HUES64 (cell line): ENCODE measurements at regions not wholly inside any gene's neighbourhood (a gene's known extent, or its start where the extent isn't known, plus 50 kb on each side); places are given as distances from the start of the nearest gene placed in this dataset.

ENCODE experiments used
- H3K27ac ChIP-seq: 2 replicates; pipeline ENCODE4 v1.7.0; 2013; ENCODE audit warnings: low read depth, low read length, inconsistent platforms
- H3K27me3 ChIP-seq: 2 replicates; pipeline ENCODE4 v1.6.1; 2013; ENCODE audit warnings: mild to moderate bottlenecking, low read length; ENCODE audit not compliant: insufficient read depth
- H3K36me3 ChIP-seq: 2 replicates; pipeline ENCODE4 v1.6.1; 2013; ENCODE audit warnings: mild to moderate bottlenecking, low read length; ENCODE audit not compliant: insufficient read depth
- H3K4me1 ChIP-seq: 2 replicates; pipeline ENCODE4 v1.6.1; 2013; ENCODE audit warnings: mild to moderate bottlenecking, low read length, moderate library complexity; ENCODE audit not compliant: insufficient read depth
- H3K4me3 ChIP-seq: 2 replicates; pipeline ENCODE4 v1.5.1; 2013; ENCODE audit warnings: mild to moderate bottlenecking, low read length, moderate library complexity
- H3K9ac ChIP-seq: 2 replicates; pipeline ENCODE4 v1.6.1; 2013; ENCODE audit warnings: mild to moderate bottlenecking, low read depth, low read length
- H3K9me3 ChIP-seq: 2 replicates; pipeline ENCODE4 v1.6.1; 2013; ENCODE audit warnings: low read depth, low read length; ENCODE audit not compliant: insufficient read depth
- whole genome bisulfite sequencing: fragments of 150-250, 120-280 bp; methylation state at CpG from one replicate; pipeline ENCODE4 v1.1.7; 2013; ENCODE audit warnings: missing lambda C conversion rate; 5-methylcytosine and 5-hydroxymethylcytosine counted together

DNA sequence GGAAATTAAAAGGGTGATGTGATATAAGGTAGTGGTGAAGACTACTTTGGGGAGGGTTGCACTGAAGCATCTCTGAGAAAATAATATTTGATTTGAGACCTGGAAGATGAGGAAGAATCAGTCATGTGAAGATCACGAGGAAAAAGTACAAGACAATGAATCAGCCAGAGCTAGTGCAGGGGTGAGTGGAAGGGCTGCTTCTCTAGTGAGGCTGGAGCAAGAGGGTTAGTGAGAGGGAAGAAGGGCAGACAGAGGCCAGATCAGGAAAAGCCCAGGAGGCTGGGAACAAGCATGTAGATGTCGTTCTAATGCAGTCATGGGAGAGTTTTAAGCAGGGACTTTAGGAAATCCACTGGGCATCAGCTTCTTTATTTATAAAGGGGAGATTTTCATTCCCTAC, 504.2 kb upstream of the SALL1 start:
- 90% methylated on average over 2 of the region's 2 CpGs for WGBS
- Histone ChIP-seq H3K9me3 (no peaks in the 10 kb centered on the region; the same call in 1 of the 2 replicates), H3K36me3 (no peaks in the 10 kb centered on the region), H3K27me3 (no peaks in the 10 kb centered on the region), H3K27ac (no peak overlapping the region), H3K4me3 (no peak overlapping the region), H3K9ac (no peak overlapping the region), H3K4me1 (peaks cover 10% of the 10 kb centered on the region)

DNA sequence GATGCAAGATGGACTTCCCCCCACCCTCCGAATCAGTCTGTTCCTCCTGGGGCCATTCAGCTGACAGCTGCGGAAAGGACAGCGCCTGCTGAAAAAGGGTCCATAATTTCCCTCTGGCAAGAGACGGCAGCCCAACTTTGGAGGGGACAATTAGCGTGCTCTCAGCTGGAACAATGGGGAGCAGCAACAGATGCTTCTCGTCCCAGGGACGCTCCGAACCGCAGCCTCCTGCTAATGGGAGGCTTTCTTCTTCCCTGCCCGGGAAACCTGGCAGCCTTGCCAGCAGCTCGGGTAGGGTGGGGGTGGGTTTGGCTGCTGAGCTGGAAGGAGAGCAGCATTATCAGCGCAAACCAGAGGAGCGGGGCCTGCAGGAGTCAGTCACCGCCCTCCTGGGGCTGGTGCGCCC, 500.0 kb upstream of the SALL1 start:
- Histone ChIP-seq H3K36me3 (no peaks in the 10 kb centered on the region), H3K4me3 (no peak overlapping the region)
- WGBS = 74% methylated on average over 15 of the region's 15 CpGs

DNA sequence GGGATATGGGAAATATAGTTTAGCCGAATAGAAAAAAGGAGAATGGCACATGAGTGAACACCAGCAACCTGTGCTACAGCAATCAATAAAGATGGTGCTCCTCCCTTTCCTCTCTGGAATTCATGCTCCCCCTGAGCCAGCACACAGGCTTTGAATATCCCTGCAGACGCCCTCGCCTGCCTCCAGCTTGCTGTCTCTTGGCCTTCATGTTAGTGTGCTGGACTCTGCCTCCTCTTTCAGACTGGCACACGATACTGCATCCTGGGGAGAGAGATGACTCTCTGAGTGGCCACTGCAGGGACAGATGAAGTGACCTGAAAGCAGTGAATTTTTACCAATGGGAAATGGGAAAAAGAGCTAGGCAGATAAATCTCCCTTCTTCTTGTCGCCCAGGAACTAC, 498.6 kb upstream of the SALL1 start:
- Histone ChIP-seq H3K27me3 (no peaks in the 10 kb centered on the region), H3K9me3 (no peaks in the 10 kb centered on the region), H3K9ac (no peak overlapping the region), H3K4me3 (no peak overlapping the region), H3K4me1 (peaks cover 10% of the 10 kb centered on the region), H3K36me3 (no peaks in the 10 kb centered on the region), H3K27ac (no peak overlapping the region)
- 88% methylated on average over 5 of the region's 5 CpGs for WGBS

More for the DNA sequence above, 500.0 kb upstream of the SALL1 start:
- H3K4me1 ChIP-seq = peaks cover 10% of the 10 kb centered on the region
- H3K9ac ChIP-seq = no peak overlapping the region
- no peaks in the 10 kb centered on the region for H3K27me3 ChIP-seq
- H3K9me3 ChIP-seq = no peaks in the 10 kb centered on the region
- H3K27ac ChIP-seq = no peak overlapping the region

DNA sequence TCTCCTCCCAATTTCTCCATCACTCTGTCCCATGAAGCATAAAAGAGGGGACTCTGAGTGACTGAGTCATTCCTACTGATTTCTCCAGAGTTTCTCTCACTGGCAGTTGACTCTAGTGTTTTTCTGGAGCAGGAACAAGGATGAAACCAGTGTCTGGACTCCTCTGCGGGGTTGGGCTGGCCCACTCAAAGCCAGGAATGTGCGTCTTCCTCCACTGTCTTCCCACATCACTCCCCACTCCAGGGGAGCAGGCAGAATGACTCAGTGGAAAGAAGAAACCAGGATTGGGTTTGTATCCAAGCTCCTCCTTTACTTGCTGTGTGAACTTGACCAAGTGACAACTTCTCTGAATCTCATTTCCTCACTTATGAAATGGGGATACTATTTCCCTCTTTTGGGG, 497.5 kb upstream of the SALL1 start:
- Histone ChIP-seq H3K36me3 (no peaks in the 10 kb centered on the region), H3K4me1 (peaks cover 10% of the 10 kb centered on the region), H3K27ac (no peak overlapping the region), H3K27me3 (no peaks in the 10 kb centered on the region), H3K4me3 (no peak overlapping the region), H3K9ac (no peak overlapping the region), H3K9me3 (no peaks in the 10 kb centered on the region)
- WGBS = 95% methylated on average over 2 of the region's 2 CpGs

DNA sequence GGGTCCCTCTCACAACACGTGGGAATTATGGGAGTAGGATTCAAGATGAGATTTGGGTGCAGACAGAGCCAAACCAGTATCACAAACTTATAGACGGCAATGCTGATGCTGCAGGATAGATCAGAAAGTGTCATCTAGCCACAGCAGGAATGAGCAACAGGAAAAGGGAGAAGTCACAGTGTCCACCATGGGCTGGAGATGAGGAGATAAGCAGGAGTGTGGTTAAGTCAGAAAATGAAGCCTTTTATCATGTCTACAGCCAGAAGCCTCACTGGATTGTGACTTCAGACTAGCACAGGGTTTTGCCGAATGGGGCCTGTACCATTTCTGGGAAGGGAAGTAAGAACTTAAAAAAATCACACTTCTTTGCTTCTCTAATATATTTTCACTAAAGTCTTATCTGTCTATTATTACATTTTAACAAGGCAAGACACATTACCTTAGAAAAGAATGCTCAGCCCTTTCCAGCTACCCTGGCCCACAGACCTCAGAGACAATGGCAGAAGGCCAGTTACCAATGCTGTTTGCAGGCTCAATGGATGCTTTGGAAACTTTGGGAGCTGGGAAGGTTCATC, 490.2 kb upstream of the SALL1 start:
- H3K9me3 ChIP-seq = no peaks in the 10 kb centered on the region
- H3K9ac ChIP-seq = no peak overlapping the region
- H3K27ac ChIP-seq = no peak overlapping the region
- no peaks in the 10 kb centered on the region for H3K36me3 ChIP-seq
- peaks cover 19% of the 10 kb centered on the region; the same call in 1 of the 2 replicates for H3K4me1 ChIP-seq
- peaks cover 5% of the 10 kb centered on the region; the same call in 1 of the 2 replicates for H3K27me3 ChIP-seq
- no peak overlapping the region for H3K4me3 ChIP-seq
- 86% methylated on average over 3 of the region's 3 CpGs for WGBS

DNA sequence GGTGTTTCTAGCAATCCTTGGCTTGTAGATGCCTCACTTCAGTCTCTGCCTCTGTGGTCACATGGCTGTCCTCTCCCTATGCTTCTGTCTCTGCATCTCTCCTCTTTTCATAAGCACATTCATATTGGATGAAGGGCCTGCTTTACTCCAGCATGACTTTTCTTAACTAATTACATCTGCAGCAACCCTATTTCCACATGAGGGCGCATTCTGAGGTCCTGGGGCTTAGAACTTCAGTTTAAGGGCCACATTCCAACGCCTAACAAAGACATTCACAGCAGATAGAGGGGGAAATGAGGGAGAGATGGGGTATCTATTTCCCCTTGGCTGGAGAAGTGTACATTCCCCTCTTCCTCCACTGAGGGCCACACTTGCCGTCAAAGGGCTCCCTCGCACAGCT, 489.1 kb upstream of the SALL1 start:
- H3K36me3 ChIP-seq = no peaks in the 10 kb centered on the region
- H3K9me3 ChIP-seq = no peaks in the 10 kb centered on the region
- H3K4me1 ChIP-seq = peaks cover 22% of the 10 kb centered on the region; the same call in 1 of the 2 replicates
- WGBS = 98% methylated on average over 3 of the region's 4 CpGs
- H3K4me3 ChIP-seq = no peak overlapping the region
- no peak overlapping the region for H3K9ac ChIP-seq
- H3K27ac ChIP-seq = no peak overlapping the region
- peaks cover 5% of the 10 kb centered on the region; the same call in 1 of the 2 replicates for H3K27me3 ChIP-seq

DNA sequence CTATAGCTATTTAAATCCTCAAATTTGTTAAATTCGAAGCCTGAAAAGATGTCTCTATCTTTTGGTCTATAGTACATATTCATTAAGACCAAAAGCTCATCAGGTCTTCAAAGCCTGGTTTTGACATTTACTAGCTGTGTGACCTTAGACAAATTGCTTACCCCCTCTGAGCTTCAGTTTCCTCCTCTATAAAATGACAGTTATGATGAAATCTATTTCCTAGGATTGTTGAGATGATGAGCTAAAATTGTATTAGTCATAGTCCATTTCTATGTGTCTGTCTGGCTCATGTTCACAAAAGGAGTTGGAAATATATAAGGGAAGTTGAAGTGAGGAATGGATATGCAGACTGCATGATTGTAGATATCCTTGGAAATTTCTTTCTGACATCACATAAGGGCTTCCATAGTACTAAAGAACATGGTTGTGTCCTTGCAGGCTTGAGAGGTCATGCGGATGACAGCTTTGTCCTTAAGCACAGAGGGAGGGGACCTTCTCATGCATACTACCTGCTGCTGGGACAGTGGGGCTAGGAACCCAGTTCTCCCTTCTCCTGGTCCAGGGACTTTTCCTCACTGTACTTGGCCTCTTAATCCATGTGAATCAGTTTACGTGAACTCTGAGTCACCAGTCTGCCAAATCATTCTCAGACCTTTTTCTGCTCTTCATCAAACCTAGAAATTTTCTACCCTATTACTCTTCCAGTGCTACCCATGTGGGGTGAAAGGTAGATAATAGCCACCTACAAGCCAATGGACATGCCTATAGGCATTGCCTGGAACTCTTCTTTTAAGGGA, 487.5 kb upstream of the SALL1 start:
- Histone ChIP-seq H3K4me1 (peaks cover 22% of the 10 kb centered on the region; the same call in 1 of the 2 replicates), H3K9ac (no peak overlapping the region), H3K36me3 (no peaks in the 10 kb centered on the region), H3K27me3 (peaks cover 5% of the 10 kb centered on the region; the same call in 1 of the 2 replicates), H3K27ac (no peak overlapping the region), H3K9me3 (no peaks in the 10 kb centered on the region), H3K4me3 (no peak overlapping the region)
- WGBS = 90% methylated on average over 3 of the region's 3 CpGs

DNA sequence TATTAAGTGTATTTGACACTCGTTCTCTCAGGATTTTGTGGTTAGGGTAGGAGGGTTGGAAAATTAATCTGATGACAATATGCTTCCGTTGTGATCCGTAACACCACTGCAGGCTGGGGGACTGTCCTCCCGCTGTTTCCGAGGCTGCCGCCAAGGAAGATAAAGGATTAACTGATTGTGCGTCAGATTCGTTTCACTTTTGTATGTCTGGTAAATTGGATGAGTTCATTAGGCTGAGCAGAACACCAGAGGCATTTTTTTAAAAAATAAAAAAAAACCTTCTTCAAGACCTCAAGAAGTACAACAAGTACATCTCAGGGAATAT, 486.7 kb upstream of the SALL1 start:
- 32% methylated on average over 8 of the region's 8 CpGs for WGBS
- Histone ChIP-seq H3K27ac (peak overlapping the region; percentile 84; the same call in 1 of the 2 replicates), H3K9ac (peak overlapping the region; percentile 25; the same call in 1 of the 2 replicates), H3K36me3 (no peaks in the 10 kb centered on the region), H3K9me3 (no peaks in the 10 kb centered on the region), H3K27me3 (peaks cover 5% of the 10 kb centered on the region; the same call in 1 of the 2 replicates), H3K4me3 (peak overlapping the region; percentile 32), H3K4me1 (peaks cover 22% of the 10 kb centered on the region; the same call in 1 of the 2 replicates)

DNA sequence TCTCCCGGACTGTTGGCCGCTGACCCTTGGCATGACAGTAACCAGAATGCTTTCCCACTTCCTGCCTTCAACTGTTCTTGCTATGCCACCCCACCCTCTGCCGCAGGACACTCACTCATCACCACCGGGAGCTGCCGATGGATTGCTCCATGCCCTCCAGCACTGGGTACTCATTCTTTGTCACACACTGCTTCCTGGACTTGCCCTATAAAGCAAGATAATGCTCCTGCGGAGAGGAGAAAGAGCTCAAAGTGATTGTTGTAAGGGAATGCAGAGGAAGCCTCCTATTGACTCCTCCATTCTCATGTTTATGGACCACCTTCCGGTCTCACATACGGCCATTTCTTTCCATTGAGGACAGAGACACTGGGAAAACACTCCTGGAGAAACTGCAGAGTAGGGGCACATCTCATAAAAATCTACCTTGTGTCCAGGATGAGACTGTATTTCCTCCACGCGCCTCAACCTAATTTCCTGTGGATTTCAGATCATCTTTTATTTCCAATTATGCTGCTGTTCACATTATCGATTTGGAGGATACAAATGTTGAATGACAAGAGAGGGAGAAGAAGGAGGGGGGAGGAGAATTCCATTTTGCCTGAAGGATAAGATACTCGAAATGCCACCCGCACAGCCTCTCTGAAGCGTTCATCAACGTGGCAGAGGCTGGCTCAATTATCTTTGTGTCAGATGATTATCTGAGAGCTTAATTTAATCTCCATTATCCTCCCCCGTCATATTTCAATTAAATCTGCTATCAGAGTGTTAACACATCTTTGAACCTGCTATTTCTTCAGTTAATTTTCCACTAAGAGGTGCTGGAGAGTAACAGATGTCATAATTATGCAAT, 486.1 kb upstream of the SALL1 start:
- H3K9me3 ChIP-seq = no peaks in the 10 kb centered on the region
- H3K9ac ChIP-seq = peak overlapping the region; percentile 25; the same call in 1 of the 2 replicates
- H3K4me1 ChIP-seq = peaks cover 22% of the 10 kb centered on the region; the same call in 1 of the 2 replicates
- WGBS = 7% methylated on average over 16 of the region's 16 CpGs
- peaks cover 10% of the 10 kb centered on the region for H3K27me3 ChIP-seq
- peak overlapping the region; percentile 84 for H3K27ac ChIP-seq
- H3K4me3 ChIP-seq = peak overlapping the region; percentile 32
- no peaks in the 10 kb centered on the region for H3K36me3 ChIP-seq

DNA sequence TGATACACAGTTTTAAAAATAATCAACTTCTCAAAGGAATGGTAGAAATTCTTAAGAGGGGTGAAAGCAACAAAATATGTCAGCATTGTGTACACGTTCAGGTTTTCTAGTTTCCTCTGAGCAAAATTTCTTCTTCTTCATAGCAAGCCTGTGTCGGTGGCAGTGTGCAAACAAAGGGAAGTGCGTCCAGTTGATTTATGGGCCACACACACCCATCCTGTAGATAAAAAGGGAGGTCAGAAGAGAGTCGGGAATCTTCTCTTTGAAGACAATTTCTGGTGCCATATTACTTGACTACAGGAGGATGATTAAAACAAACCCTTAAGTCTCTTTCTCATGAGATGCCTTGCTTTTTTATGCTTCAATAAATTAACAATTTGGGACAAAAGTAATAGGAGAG, 484.1 kb upstream of the SALL1 start:
- peaks cover 29% of the 10 kb centered on the region for H3K27me3 ChIP-seq

DNA sequence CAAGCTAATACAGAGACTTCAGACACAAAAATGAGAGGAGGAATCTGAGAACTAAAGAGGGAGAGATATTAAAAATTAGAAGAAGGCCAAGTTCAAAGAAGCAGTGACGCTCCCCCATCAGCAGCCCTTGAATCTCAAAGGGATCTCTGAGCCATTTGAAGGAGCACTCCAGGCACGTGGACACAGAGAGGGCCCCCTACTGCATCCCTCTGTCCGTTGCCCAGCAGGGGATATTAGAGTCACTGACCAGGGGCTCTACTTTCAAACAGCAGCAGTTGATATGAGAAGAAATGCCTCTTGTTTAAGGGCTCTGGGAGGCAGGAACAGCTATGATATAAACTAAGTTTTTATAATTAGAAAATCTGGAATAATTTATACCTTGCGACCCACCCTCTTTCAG, 479.0 kb upstream of the SALL1 start:
- peaks cover 14% of the 10 kb centered on the region for H3K4me1 ChIP-seq
- H3K9me3 ChIP-seq = no peaks in the 10 kb centered on the region
- H3K9ac ChIP-seq = no peak overlapping the region
- no peaks in the 10 kb centered on the region for H3K36me3 ChIP-seq
- H3K27ac ChIP-seq = no peak overlapping the region
- no peak overlapping the region for H3K4me3 ChIP-seq
- 10% methylated on average over 3 of the region's 4 CpGs for WGBS
- peaks cover 50% of the 10 kb centered on the region for H3K27me3 ChIP-seq

More for the DNA sequence above, 484.1 kb upstream of the SALL1 start:
- 88% methylated on average over 4 of the region's 4 CpGs for WGBS
- Histone ChIP-seq H3K9me3 (no peaks in the 10 kb centered on the region), H3K27ac (no peak overlapping the region), H3K36me3 (no peaks in the 10 kb centered on the region), H3K4me1 (peaks cover 28% of the 10 kb centered on the region), H3K9ac (no peak overlapping the region), H3K4me3 (no peak overlapping the region)
